ENCODE measurements at regions not wholly inside any gene's neighbourhood (a gene's known extent, or its start where the extent isn't known, plus 50 kb on each side); places are given as distances from the start of the nearest gene placed in this dataset.

GRCh38 chr10:113287592-113287991 lies 265.3 kb upstream of the HABP2 start:
- CTCF ChIA-PET: no interaction called here
- RAD21 ChIA-PET (ENCODE audit: low non-redundant PET in 1 of 2, low total read pairs in 2 of 2, uncharacterized antibody in 2 of 2, unreplicated experiment in 2 of 2): no interaction called here
- no peak overlapping the region for H3K27ac ChIP-seq (ENCODE audit: low read depth, low read length)
- no TSS peak for BruUV-seq (replicated peaks)
- no peak overlapping the region for H3K9ac ChIP-seq (ENCODE audit: low read length)
- no peaks in the 10 kb centered on the region for H3K27me3 ChIP-seq (ENCODE audit: insufficient read depth, low read length)
- H3K4me1 ChIP-seq (ENCODE audit: control insufficient read depth in 1 of 2, insufficient read depth in 2 of 2, low read length in 2 of 2): no peaks in the 10 kb centered on the region
- H3K9me3 ChIP-seq (ENCODE audit: control insufficient read depth in 1 of 2, insufficient read depth in 1 of 2, low read depth in 1 of 2, low read length in 2 of 2): no peaks in the 10 kb centered on the region
- H3K4me2 ChIP-seq (ENCODE audit: low read length): no peak overlapping the region
- H3K4me3 ChIP-seq (replicated peaks in 1 of 2; ENCODE audit: low read depth in 1 of 2, low read length in 2 of 2): no peak overlapping the region
- intact Hi-C loops (cut with micrococcal nuclease): no loop called here
- no peaks in the 10 kb centered on the region for H4K20me1 ChIP-seq (ENCODE audit: insufficient read depth)
- no peaks in the 10 kb centered on the region for H3K36me3 ChIP-seq (ENCODE audit: control insufficient read depth in 1 of 2, insufficient read depth in 2 of 2, low read length in 2 of 2)
- no peak overlapping the region for H2AFZ ChIP-seq (ENCODE audit: low read depth, low read length, poor library complexity, severe bottlenecking)
- H3K9me2 ChIP-seq (ENCODE audit: insufficient read depth): no peaks in the 10 kb centered on the region
- TF ChIP-seq EGR1 (IDR thresholded peaks at IDR 0.05; ENCODE audit: low read depth): no peak
- TF ChIP-seq SIN3A (IDR thresholded peaks at IDR 0.05; ENCODE audit: low read depth): no peak
- no peak for TF ChIP-seq FOSL1 (IDR thresholded peaks at IDR 0.05; ENCODE audit: low read depth)
- TF ChIP-seq CBX3 (IDR thresholded peaks at IDR 0.05; ENCODE audit: low read depth): no peak
- no peak for TF ChIP-seq REST (IDR thresholded peaks at IDR 0.05; ENCODE audit: low read depth)
- TF ChIP-seq POLR2AphosphoS5 (IDR thresholded peaks at IDR 0.05; ENCODE audit: low read depth, low read length): no peak
- TF ChIP-seq SP1 (IDR thresholded peaks at IDR 0.05; ENCODE audit: low read depth): no peak
- no peak for TF ChIP-seq POLR2A (IDR thresholded peaks at IDR 0.05; ENCODE audit: borderline replicate concordance, extremely low read depth, insufficient read depth, insufficient read length)
- TF ChIP-seq TCF7L2 (IDR thresholded peaks at IDR 0.05; ENCODE audit: borderline replicate concordance, extremely low read depth, insufficient read depth, insufficient read length): no peak
- TF ChIP-seq CTCF (IDR thresholded peaks at IDR 0.05 in 2 of 3, conservative IDR thresholded peaks at IDR 0.05 in 1 of 3; ENCODE audit: borderline replicate concordance in 1 of 3, insufficient read depth in 1 of 3, low read depth in 2 of 3, low read length in 2 of 3): no peak
- TF ChIP-seq ELF1 (IDR thresholded peaks at IDR 0.05; ENCODE audit: borderline replicate concordance, low read depth): no peak
- TF ChIP-seq ZNF274 (IDR thresholded peaks at IDR 0.05; ENCODE audit: low read depth, low read length): no peak
- no peak for TF ChIP-seq JUND (IDR thresholded peaks at IDR 0.05)
- TF ChIP-seq ATF3 (IDR thresholded peaks at IDR 0.05): no peak
- no peak for TF ChIP-seq CEBPB (IDR thresholded peaks at IDR 0.05; ENCODE audit: low read depth)
- TF ChIP-seq SRF (IDR thresholded peaks at IDR 0.05; ENCODE audit: low read depth): no peak
- no peak for TF ChIP-seq EZH2phosphoT487 (IDR thresholded peaks at IDR 0.05; ENCODE audit: borderline replicate concordance)
- POLR2A ChIA-PET: no interaction called here
- ATAC-seq (no peak), DNase-seq (ENCODE audit: low read depth, low spot score) (no peak)
- H3K79me2 ChIP-seq (ENCODE audit: insufficient read depth, low read length): no peaks in the 10 kb centered on the region
